Uterus (tissue), 3 donors: ENCODE measurements at regions not wholly inside any gene's neighbourhood (a gene's known extent, or its start where the extent isn't known, plus 50 kb on each side); places are given as distances from the start of the nearest gene placed in this dataset.
"Not testable (repeated sequence)": the region's sequence is repeated elsewhere in the genome, so short reads cannot be mapped to it uniquely, and the experiment has no call there.

ENCODE experiments used
- DNase-seq, 2 donors: peaks; one replicate each; pipeline ENCODE4 v3.0.0-alpha.2; 2019 to 2020
- H3K27ac ChIP-seq, 2 donors: fragments of 200-600 bp; sonication (generic); 1 replicate in 1 of 2; 2 replicates in 1 of 2; pipeline ENCODE4 v1.5.1; 2016 to 2018
- H3K27me3 ChIP-seq, 2 donors: fragments of 200-600 bp; sonication (generic); one replicate each; pipeline ENCODE4 v1.5.1; 2018 to 2019; ENCODE audit warnings: control low read depth in 1 of 2
- H3K36me3 ChIP-seq, 2 donors: fragments of 200-600 bp; sonication (generic); one replicate each; pipeline ENCODE4 v1.5.1; 2019; ENCODE audit warnings: control low read depth in 1 of 2
- H3K4me1 ChIP-seq, 2 donors: fragments of 200-600 bp; sonication (generic); one replicate each; pipeline ENCODE4 v1.5.1; 2018 to 2019; ENCODE audit warnings: control low read depth in 1 of 2
- H3K4me3 ChIP-seq, 2 donors: fragments of 200-600 bp; sonication (generic); 1 replicate in 1 of 2; 2 replicates in 1 of 2; pipeline ENCODE4 v1.5.1; 2018 to 2019; ENCODE audit warnings: mild to moderate bottlenecking in 1 of 2
- H3K9me3 ChIP-seq, 2 donors: fragments of 200-600 bp; sonication (generic); one replicate each; pipeline ENCODE4 v1.5.1; 2019; ENCODE audit warnings: control low read depth in 1 of 2
- CTCF ChIP-seq, 4 experiments: fragments of 200-600 bp in 2 of 4; fragments of 450-650 bp in 2 of 4; sonication (generic) in 2 of 4; IDR thresholded peaks; one replicate each; pipeline ENCODE4 v1.5.1; 2016 to 2019; ENCODE audit warnings: antibody characterized with exemption in 4 of 4, mild to moderate bottlenecking in 2 of 4, moderate library complexity in 1 of 4
- POLR2A ChIP-seq, 2 donors: fragments of 450-650 bp; IDR thresholded peaks; one replicate each; pipeline ENCODE4 v1.6.1; 2016; ENCODE audit warnings: antibody characterized with exemption in 2 of 2, mild to moderate bottlenecking in 1 of 2, moderate library complexity in 1 of 2
- intact Hi-C: fragments of 100-400 bp; cut with DNase I; formaldehyde crosslinking; loops from one replicate; pipeline ENCODE4 v1.15.1; 2023; ENCODE audit warnings: low total_unique reads
- donor health status: DM: yes; HTN: yes; CAD: no.

GRCh38 chr14:43105305-43105704 is 1401.8 kb downstream of the FSCB start:
- H3K27ac ChIP-seq, result no peak overlapping the region
- H3K4me1 ChIP-seq, result no peaks in the 10 kb centered on the region
- H3K36me3 ChIP-seq, result no peaks in the 10 kb centered on the region
- intact Hi-C loops, result no loop called here
- no peaks in the 10 kb centered on the region for H3K27me3 ChIP-seq
- no peaks in the 10 kb centered on the region for H3K9me3 ChIP-seq
- TF ChIP-seq CTCF (IDR thresholded peaks at IDR 0.05) (no peak), POLR2A (IDR thresholded peaks at IDR 0.05) (no peak)
- DNase-seq, result no peak
- no peak overlapping the region for H3K4me3 ChIP-seq

- no peak overlapping the region for H3K27ac ChIP-seq
- H3K27me3 ChIP-seq, result no peaks in the 10 kb centered on the region
- H3K4me1 ChIP-seq, result no peaks in the 10 kb centered on the region
- DNase-seq, result no peak
- no peaks in the 10 kb centered on the region for H3K9me3 ChIP-seq
- H3K4me3 ChIP-seq, result no peak overlapping the region
- TF ChIP-seq POLR2A (IDR thresholded peaks at IDR 0.05) (no peak), CTCF (IDR thresholded peaks at IDR 0.05) (no peak)
- intact Hi-C loops, result no loop called here
- no peaks in the 10 kb centered on the region for H3K36me3 ChIP-seq
Observed at GRCh38 chr14:43090380-43090779, 1416.7 kb downstream of the FSCB start.

DNA sequence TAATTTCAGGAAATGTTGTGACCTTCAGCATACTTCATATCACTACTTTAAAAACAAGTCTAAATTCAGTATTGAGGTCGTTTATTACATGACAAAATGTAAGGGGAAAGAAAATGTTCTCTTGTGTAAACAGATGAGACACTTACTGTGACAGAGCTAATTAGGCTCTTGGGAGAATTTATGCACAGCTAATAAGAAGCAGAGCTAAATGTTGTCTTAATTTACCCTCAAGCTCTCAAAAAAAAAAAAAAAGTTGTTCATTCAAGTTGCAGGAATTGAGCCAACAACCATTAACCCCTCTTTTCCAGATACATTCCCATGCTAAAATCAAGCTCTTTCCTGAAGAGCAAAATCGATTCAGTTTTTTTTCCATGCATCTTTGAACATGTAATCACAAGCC is 1419.4 kb downstream of the FSCB start:
- no peak overlapping the region for H3K4me3 ChIP-seq
- no peaks in the 10 kb centered on the region for H3K4me1 ChIP-seq
- H3K36me3 ChIP-seq, result no peaks in the 10 kb centered on the region
- H3K9me3 ChIP-seq, result no peaks in the 10 kb centered on the region
- no peaks in the 10 kb centered on the region for H3K27me3 ChIP-seq
- H3K27ac ChIP-seq, result no peak overlapping the region
- DNase-seq, result no peak
- intact Hi-C loops, result no loop called here
- TF ChIP-seq CTCF (IDR thresholded peaks at IDR 0.05) (no peak), POLR2A (IDR thresholded peaks at IDR 0.05) (no peak)

- Histone ChIP-seq H3K27me3 (no peaks in the 10 kb centered on the region), H3K4me1 (no peaks in the 10 kb centered on the region), H3K36me3 (no peaks in the 10 kb centered on the region), H3K9me3 (no peaks in the 10 kb centered on the region), H3K4me3 (no peak overlapping the region), H3K27ac (no peak overlapping the region)
- no peak for TF ChIP-seq CTCF (IDR thresholded peaks at IDR 0.05)
- no peak for TF ChIP-seq POLR2A (IDR thresholded peaks at IDR 0.05)
- DNase-seq, result no peak
- intact Hi-C loops, result no loop called here
Observed at GRCh38 chr14:43085819-43086218, 1421.3 kb downstream of the FSCB start.

- DNase-seq, H3K27me3 ChIP-seq, intact Hi-C loops, H3K4me3 ChIP-seq, H3K27ac ChIP-seq, H3K36me3 ChIP-seq, H3K4me1 ChIP-seq, H3K9me3 ChIP-seq: not testable (repeated sequence)
Observed at GRCh38 chr14:43067372-43067771, 1439.7 kb downstream of the FSCB start.

DNA sequence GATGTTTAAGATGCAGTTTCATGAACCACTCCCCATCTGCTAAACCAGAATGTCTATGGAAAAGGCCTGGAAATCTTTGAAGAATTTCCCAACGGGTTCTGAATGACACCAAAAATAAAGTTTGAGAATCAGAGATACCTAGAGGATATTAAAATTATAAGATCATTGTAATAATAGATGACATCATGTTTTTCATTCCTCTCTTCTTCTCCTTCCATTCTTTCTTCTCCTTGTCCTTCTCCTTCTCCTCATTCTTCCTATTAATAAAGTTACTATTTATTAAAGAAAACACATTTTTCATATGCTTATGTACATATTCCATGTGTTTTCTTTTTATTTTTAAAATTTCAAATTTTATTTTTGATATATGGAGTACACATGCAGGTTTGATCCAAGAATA is 1449.4 kb downstream of the LRFN5 start:
- Histone ChIP-seq H3K27me3 (no peaks in the 10 kb centered on the region), H3K9me3 (no peaks in the 10 kb centered on the region), H3K27ac (no peak overlapping the region), H3K36me3 (no peaks in the 10 kb centered on the region), H3K4me1 (no peaks in the 10 kb centered on the region), H3K4me3 (no peak overlapping the region)
- DNase-seq, result no peak
- intact Hi-C loops, result no loop called here
- TF ChIP-seq CTCF (IDR thresholded peaks at IDR 0.05) (no peak), POLR2A (IDR thresholded peaks at IDR 0.05) (no peak)
